CD14-positive monocyte (primary cell): ENCODE measurements at regions not wholly inside any gene's neighbourhood (a gene's known extent, or its start where the extent isn't known, plus 50 kb on each side); places are given as distances from the start of the nearest gene placed in this dataset.

Experiments used
- DNase-seq, 3 donors: peaks; one replicate each; pipeline ENCODE4 v3.0.0-alpha.2; 2011 to 2022
- H2AFZ ChIP-seq: 2 replicates; pipeline ENCODE4 v1.6.0; 2012; ENCODE audit warnings: mild to moderate bottlenecking, low read depth, low read length, inconsistent platforms; ENCODE audit not compliant: insufficient read depth, poor library complexity, severe bottlenecking
- H3K27ac ChIP-seq, 2 donors: 1 replicate in 1 of 2; 2 replicates in 1 of 2; pipeline ENCODE4 v1.5.1; 2012 to 2013; ENCODE audit warnings: low read length in 2 of 2, control low read depth in 1 of 2, inconsistent platforms in 1 of 2, low read depth in 1 of 2, mild to moderate bottlenecking in 1 of 2
- H3K27me3 ChIP-seq, 2 donors: one replicate each; pipeline versions ENCODE4 v1.6.0 to v1.6.1; 2011 to 2013; ENCODE audit warnings: low read length in 2 of 2; ENCODE audit not compliant: control insufficient read depth in 2 of 2, insufficient read depth in 2 of 2
- H3K36me3 ChIP-seq, 2 donors: replicated peaks in 1 of 2; 1 replicate in 1 of 2; 2 replicates in 1 of 2; pipeline versions ENCODE4 v1.5.1 to v1.6.1; 2012 to 2013; ENCODE audit warnings: low read length in 2 of 2, control low read depth in 1 of 2, inconsistent platforms in 1 of 2, mild to moderate bottlenecking in 1 of 2; ENCODE audit not compliant: insufficient read depth in 2 of 2, control insufficient read depth in 1 of 2
- H3K4me1 ChIP-seq, 2 donors: 1 replicate in 1 of 2; 2 replicates in 1 of 2; pipeline versions ENCODE4 v1.5.1 to v1.6.1; 2012 to 2013; ENCODE audit warnings: low read length in 2 of 2, control low read depth in 1 of 2, inconsistent platforms in 1 of 2, mild to moderate bottlenecking in 1 of 2, moderate library complexity in 1 of 2; ENCODE audit not compliant: insufficient read depth in 2 of 2, control insufficient read depth in 1 of 2
- H3K4me2 ChIP-seq: replicated peaks from 2 replicates; pipeline ENCODE3; 2012; ENCODE audit warnings: low read length, moderate library complexity, mild to moderate bottlenecking; ENCODE audit not compliant: poor library complexity, severe bottlenecking; ENCODE audit errors: extremely low read depth
- H3K4me3 ChIP-seq, 3 experiments: fragments of 200-600 bp in 1 of 3; sonication (generic) in 1 of 3; replicated peaks in 1 of 3; 1 replicate in 2 of 3; 2 replicates in 1 of 3; pipeline ENCODE4 v1.5.1; 2011 to 2013; ENCODE audit warnings: low read length in 3 of 3, mild to moderate bottlenecking in 3 of 3, control low read depth in 2 of 3, low read depth in 2 of 3, inconsistent platforms in 1 of 3, moderate library complexity in 1 of 3
- H3K79me2 ChIP-seq: 2 replicates; pipeline ENCODE4 v1.6.0; 2012; ENCODE audit warnings: mild to moderate bottlenecking, control low read depth, inconsistent platforms, low read length, moderate library complexity; ENCODE audit not compliant: insufficient read depth
- H3K9ac ChIP-seq: 2 replicates; pipeline ENCODE4 v1.6.0; 2017; ENCODE audit warnings: low read length, mild to moderate bottlenecking; ENCODE audit not compliant: insufficient read depth, poor library complexity, severe bottlenecking
- H3K9me3 ChIP-seq, 2 donors: replicated peaks in 1 of 2; 1 replicate in 1 of 2; 2 replicates in 1 of 2; pipeline versions ENCODE4 v1.5.1 to v1.6.1; 2012 to 2013; ENCODE audit warnings: low read length in 2 of 2, control low read depth in 1 of 2; ENCODE audit not compliant: control insufficient read depth in 1 of 2, insufficient read depth in 1 of 2
- H4K20me1 ChIP-seq: 2 replicates; pipeline ENCODE4 v1.6.0; 2012; ENCODE audit warnings: mild to moderate bottlenecking, low read length, control low read depth, moderate library complexity; ENCODE audit not compliant: insufficient read depth
- H3K27ac Mint-ChIP-seq, 7 donors: one replicate each; pipeline ENCODE4 v1.8.0; 2020; ENCODE audit warnings: mild to moderate bottlenecking in 7 of 7, mixed read lengths in 7 of 7, moderate library complexity in 6 of 7, inconsistent platforms in 2 of 7
- H3K27me3 Mint-ChIP-seq, 3 donors: one replicate each; pipeline ENCODE4 v1.8.0; 2021 to 2022; ENCODE audit warnings: low read depth in 3 of 3, mild to moderate bottlenecking in 3 of 3, mixed read lengths in 3 of 3, moderate library complexity in 3 of 3, inconsistent platforms in 1 of 3
- H3K36me3 Mint-ChIP-seq, 2 donors: one replicate each; pipeline ENCODE4 v1.8.0; 2020; ENCODE audit warnings: mixed read lengths in 2 of 2, inconsistent platforms in 1 of 2, mild to moderate bottlenecking in 1 of 2
- H3K4me1 Mint-ChIP-seq: one replicate; pipeline ENCODE4 v1.8.0; 2020; ENCODE audit warnings: mild to moderate bottlenecking, mixed read lengths
- H3K4me3 Mint-ChIP-seq, 2 donors: one replicate each; pipeline ENCODE4 v1.8.0; 2020; ENCODE audit warnings: mild to moderate bottlenecking in 2 of 2, mixed read lengths in 2 of 2, moderate library complexity in 1 of 2
- H3K9me3 Mint-ChIP-seq, 7 donors: one replicate each; pipeline ENCODE4 v1.8.0; 2020 to 2022; ENCODE audit warnings: mixed read lengths in 7 of 7, mild to moderate bottlenecking in 6 of 7, moderate library complexity in 6 of 7, inconsistent platforms in 2 of 7
- CTCF ChIP-seq: fragments of 200-600 bp; IDR thresholded peaks from one replicate; pipeline ENCODE4 v1.8.0; 2022; ENCODE audit warnings: antibody characterized with exemption, mild to moderate bottlenecking
- WGBS: methylation state at CpG from one replicate; pipeline ENCODE4 v1.1.5; 2013; ENCODE audit warnings: missing lambda C conversion rate; ENCODE audit not compliant: insufficient coverage; 5-methylcytosine and 5-hydroxymethylcytosine counted together
- intact Hi-C, 2 donors: fragments of 100-400 bp; cut with micrococcal nuclease; formaldehyde crosslinking; loops; one replicate each; pipeline versions ENCODE4 v1.15.0 to v1.15.1; 2023

GRCh38 chr4:16334601-16335000 is 108.3 kb upstream of the TAPT1 start:
- H3K9me3 Mint-ChIP-seq: peaks cover 0 to 3% (median 0%) of the 10 kb centered on the region in 7 donors
- no peaks in the 10 kb centered on the region for H3K27me3 Mint-ChIP-seq
- WGBS: no CpG with 5 or more reads among the region's 2 CpGs

GRCh38 chr4:16329797-16330134 is 103.5 kb upstream of the TAPT1 start:
- WGBS: 100% methylated on average over 1 of the region's 1 CpG
- no peak for DNase-seq
- intact Hi-C loops: no loop called here

More at GRCh38 chr4:16334601-16335000, 108.3 kb upstream of the TAPT1 start:
- Mint-ChIP-seq H3K4me3 (no peak overlapping the region), H3K4me1 (no peaks in the 10 kb centered on the region), H3K36me3 (no peaks in the 10 kb centered on the region), H3K27ac (no peak overlapping the region)
- Histone ChIP-seq H3K4me2 (no peak overlapping the region), H3K4me1 (no peaks in the 10 kb centered on the region), H3K9me3 (no peaks in the 10 kb centered on the region), H3K36me3 (no peaks in the 10 kb centered on the region), H3K79me2 (no peaks in the 10 kb centered on the region), H3K4me3 (no peak overlapping the region), H4K20me1 (no peaks in the 10 kb centered on the region), H3K27me3 (no peaks in the 10 kb centered on the region), H3K9ac (no peak overlapping the region), H3K27ac (no peak overlapping the region), H2AFZ (no peak overlapping the region)
- no peak for TF ChIP-seq CTCF
- intact Hi-C loops: no loop called here
- no peak for DNase-seq

More at GRCh38 chr4:16329797-16330134, 103.5 kb upstream of the TAPT1 start:
- Mint-ChIP-seq H3K4me1 (no peaks in the 10 kb centered on the region), H3K9me3 (peaks cover 0 to 3% (median 0%) of the 10 kb centered on the region in 7 donors), H3K4me3 (no peak overlapping the region), H3K36me3 (no peaks in the 10 kb centered on the region), H3K27ac (no peak overlapping the region), H3K27me3 (peaks cover 0 to 5% (median 2%) of the 10 kb centered on the region in 3 donors)
- Histone ChIP-seq H4K20me1 (no peaks in the 10 kb centered on the region), H3K4me1 (no peaks in the 10 kb centered on the region), H3K27ac (no peak overlapping the region), H3K4me3 (no peak overlapping the region), H3K9ac (no peak overlapping the region), H3K36me3 (no peaks in the 10 kb centered on the region), H3K9me3 (no peaks in the 10 kb centered on the region), H2AFZ (no peak overlapping the region), H3K79me2 (no peaks in the 10 kb centered on the region), H3K4me2 (no peak overlapping the region), H3K27me3 (no peaks in the 10 kb centered on the region)
- no peak for TF ChIP-seq CTCF
